ENCODE measurements at regions not wholly inside any gene's neighbourhood (a gene's known extent, or its start where the extent isn't known, plus 50 kb on each side); places are given as distances from the start of the nearest gene placed in this dataset.

- H3K27ac ChIP-seq: no peak overlapping the region
- H3K9me3 ChIP-seq: no peaks in the 10 kb centered on the region
- no peak overlapping the region for H3K4me3 ChIP-seq
- intact Hi-C loops (cut with DNase I): no loop called here
- TF ChIP-seq POLR2A (IDR thresholded peaks at IDR 0.05) (no peak), CTCF (IDR thresholded peaks at IDR 0.05) (no peak), POLR2AphosphoS5 (IDR thresholded peaks at IDR 0.05; ENCODE audit: insufficient read depth in 1 of 2, low read depth in 1 of 2) (no peak)
- no peaks in the 10 kb centered on the region for H3K36me3 ChIP-seq
- H3K4me1 ChIP-seq: no peaks in the 10 kb centered on the region
- DNase-seq (ENCODE audit: extremely low spot score in 2 of 2): no peak
- H3K27me3 ChIP-seq: no peaks in the 10 kb centered on the region
Observed at GRCh38 chr5:8227112-8227511, 358.2 kb downstream of the MTRR start.

- Histone ChIP-seq H3K9me3 (no peaks in the 10 kb centered on the region), H3K4me1 (no peaks in the 10 kb centered on the region), H3K27me3 (no peaks in the 10 kb centered on the region), H3K4me3 (no peak overlapping the region), H3K27ac (no peak overlapping the region), H3K36me3 (no peaks in the 10 kb centered on the region)
- no peak for TF ChIP-seq CTCF (IDR thresholded peaks at IDR 0.05)
- no peak for TF ChIP-seq POLR2A (IDR thresholded peaks at IDR 0.05)
- no peak for TF ChIP-seq POLR2AphosphoS5 (IDR thresholded peaks at IDR 0.05; ENCODE audit: insufficient read depth in 1 of 2, low read depth in 1 of 2)
- intact Hi-C loops (cut with DNase I): no loop called here
- DNase-seq (ENCODE audit: extremely low spot score in 2 of 2): no peak
Observed at GRCh38 chr5:8229551-8229950, 360.6 kb downstream of the MTRR start.

GRCh38 chr5:8230868-8231267 is 361.9 kb downstream of the MTRR start:
- Histone ChIP-seq H3K9me3 (no peaks in the 10 kb centered on the region), H3K27me3 (no peaks in the 10 kb centered on the region), H3K4me1 (no peaks in the 10 kb centered on the region), H3K27ac (no peak overlapping the region), H3K4me3 (no peak overlapping the region), H3K36me3 (no peaks in the 10 kb centered on the region)
- TF ChIP-seq POLR2A (IDR thresholded peaks at IDR 0.05): no peak
- intact Hi-C loops (cut with DNase I): no loop called here
- no peak for DNase-seq (ENCODE audit: extremely low spot score in 2 of 2)

- Histone ChIP-seq H3K9me3 (no peaks in the 10 kb centered on the region), H3K27ac (no peak overlapping the region), H3K4me3 (no peak overlapping the region), H3K36me3 (no peaks in the 10 kb centered on the region), H3K27me3 (no peaks in the 10 kb centered on the region), H3K4me1 (no peaks in the 10 kb centered on the region)
- DNase-seq (ENCODE audit: extremely low spot score in 2 of 2): no peak
- intact Hi-C loops (cut with DNase I): no loop called here
- TF ChIP-seq POLR2A (IDR thresholded peaks at IDR 0.05) (no peak), POLR2AphosphoS5 (IDR thresholded peaks at IDR 0.05; ENCODE audit: insufficient read depth in 1 of 2, low read depth in 1 of 2) (no peak), CTCF (IDR thresholded peaks at IDR 0.05) (no peak)
Observed at GRCh38 chr5:8233479-8233878, 364.5 kb downstream of the MTRR start.

- no peak for DNase-seq (ENCODE audit: extremely low spot score in 2 of 2)
- Histone ChIP-seq H3K4me1 (no peaks in the 10 kb centered on the region), H3K36me3 (no peaks in the 10 kb centered on the region), H3K9me3 (no peaks in the 10 kb centered on the region), H3K27me3 (no peaks in the 10 kb centered on the region), H3K4me3 (no peak overlapping the region), H3K27ac (no peak overlapping the region)
- intact Hi-C loops (cut with DNase I): no loop called here
- TF ChIP-seq CTCF (IDR thresholded peaks at IDR 0.05) (no peak), POLR2AphosphoS5 (IDR thresholded peaks at IDR 0.05; ENCODE audit: insufficient read depth in 1 of 2, low read depth in 1 of 2) (no peak), POLR2A (IDR thresholded peaks at IDR 0.05) (no peak)
Observed at GRCh38 chr5:8234179-8234770, 365.3 kb downstream of the MTRR start.
